GM12878 (cell line): ENCODE measurements at regions not wholly inside any gene's neighbourhood (a gene's known extent, or its start where the extent isn't known, plus 50 kb on each side); places are given as distances from the start of the nearest gene placed in this dataset.

Experiments used
- ATAC-seq: fragments of 200-7000 bp; cut with Tn5 transposase; 3 replicates; pipeline ENCODE4 v1.9.1; 2020; ENCODE audit warnings: mild to moderate bottlenecking, moderate library complexity
- BruUV-seq: library from RNA; stranded (reverse); fragments of 400-500 nt; replicated peaks from 2 replicates; lab custom pipeline; 2021; lab: Mats Ljungman, UMichigan
- CTCF ChIA-PET: fragments of 300-600 bp; sonication (Branson Sonifier 250); formaldehyde crosslinking; extraction: SDS; loops from one replicate; lab custom pipeline; 2021; ENCODE audit warnings: inconsistent platforms; lab: Yijun Ruan, JAX
- POLR2A ChIA-PET: fragments of 350-600 bp; formaldehyde crosslinking; extraction: SDS; loops from one replicate; lab custom pipeline; 2021; ENCODE audit warnings: inconsistent platforms; lab: Charles Lee
- RAD21 ChIA-PET: fragments of 300-600 bp; sonication (Branson Sonifier 250); formaldehyde crosslinking; loops from one replicate; lab custom pipeline; 2023; ENCODE audit warnings: antibody characterized with exemption; ENCODE audit not compliant: unreplicated experiment; lab: Charles Lee
- SMC1A ChIA-PET: fragments of 300-600 bp; sonication (Branson Sonifier 250); formaldehyde crosslinking; loops from one replicate; lab custom pipeline; 2023; ENCODE audit not compliant: unreplicated experiment, uncharacterized antibody; lab: Charles Lee
- DNase-seq: peaks from one replicate; pipeline ENCODE4 v3.0.0-alpha.2; 2011; ENCODE audit warnings: low read depth, low spot score
- FAIRE-seq: peaks from 3 replicates; lab custom pipeline; 2011; peaks lifted over from hg19 to GRCh38; lab: Jason Lieb, UNC
- H2AFZ ChIP-seq: 2 replicates; pipeline ENCODE4 v1.6.0; 2011; ENCODE audit warnings: low read depth, low read length, control low read depth; ENCODE audit not compliant: control insufficient read depth
- H3K27ac ChIP-seq: 2 replicates; pipeline ENCODE4 v1.5.1; 2011; ENCODE audit warnings: control low read depth; ENCODE audit not compliant: control insufficient read depth, insufficient read depth
- H3K27me3 ChIP-seq, 2 experiments: replicated peaks in 1 of 2; 2 replicates each; pipeline versions ENCODE4 v1.6.0 to v1.6.1; 2011; ENCODE audit warnings: low read length in 1 of 2; ENCODE audit not compliant: control insufficient read depth in 2 of 2, insufficient read depth in 2 of 2
- H3K36me3 ChIP-seq, 2 experiments: 2 replicates each; pipeline ENCODE4 v1.5.1; 2011; ENCODE audit warnings: low read length in 1 of 2; ENCODE audit not compliant: control insufficient read depth in 2 of 2, insufficient read depth in 2 of 2
- H3K4me1 ChIP-seq: 2 replicates; pipeline ENCODE4 v1.6.1; 2011; ENCODE audit warnings: mild to moderate bottlenecking, low read length, moderate library complexity, mixed read lengths; ENCODE audit not compliant: control insufficient read depth, insufficient read depth
- H3K4me2 ChIP-seq: 2 replicates; pipeline ENCODE4 v1.6.0; 2011; ENCODE audit warnings: control low read depth; ENCODE audit not compliant: control insufficient read depth, insufficient read depth
- H3K4me3 ChIP-seq: fragments of 200-600 bp; sonication (generic); 2 replicates; pipeline ENCODE4 v1.5.1; 2016
- H3K79me2 ChIP-seq: 2 replicates; pipeline ENCODE4 v1.6.0; 2011; ENCODE audit warnings: low read length; ENCODE audit not compliant: control insufficient read depth, insufficient read depth
- H3K9ac ChIP-seq: 2 replicates; pipeline ENCODE4 v1.8.0; 2011; ENCODE audit warnings: low read length, control low read depth, mixed read lengths; ENCODE audit not compliant: control insufficient read depth, insufficient read depth
- H3K9me3 ChIP-seq: replicated peaks from 3 replicates; pipeline ENCODE4 v1.5.1; 2011; ENCODE audit warnings: mild to moderate bottlenecking, low read length; ENCODE audit not compliant: control insufficient read depth, insufficient read depth
- H4K20me1 ChIP-seq: 2 replicates; pipeline ENCODE4 v1.6.0; 2011; ENCODE audit not compliant: control insufficient read depth, insufficient read depth
- ASH2L ChIP-seq: fragments of 300-600, 200-600 bp; sonication (generic); IDR thresholded peaks from 2 replicates; pipeline ENCODE4 v1.6.1; 2017; ENCODE audit warnings: low read depth, mild to moderate bottlenecking, borderline replicate concordance
- CREM ChIP-seq: IDR thresholded peaks from 2 replicates; pipeline ENCODE4 v1.6.1; 2014; ENCODE audit warnings: antibody characterized with exemption, low read depth
- CUX1 ChIP-seq: IDR thresholded peaks from 2 replicates; pipeline ENCODE4 v1.6.1; 2012; ENCODE audit warnings: improper control_type of control experiment, low read depth, low read length; ENCODE audit not compliant: insufficient replicate concordance
- ETV6 ChIP-seq, 2 experiments: fragments of 450-650 bp in 1 of 2; IDR thresholded peaks in 1 of 2; conservative IDR thresholded peaks in 1 of 2; 2 replicates each; pipeline ENCODE4 v1.6.1; 2014; ENCODE audit warnings: antibody characterized with exemption in 1 of 2, borderline replicate concordance in 1 of 2, low read depth in 1 of 2, mild to moderate bottlenecking in 1 of 2, moderate library complexity in 1 of 2
- FOS ChIP-seq: IDR thresholded peaks from 3 replicates; pipeline ENCODE4 v1.6.1; 2011; ENCODE audit warnings: borderline replicate concordance; ENCODE audit not compliant: insufficient read length; ENCODE audit errors: extremely low read depth
- KLF5 ChIP-seq: fragments of 450-650 bp; IDR thresholded peaks from 2 replicates; pipeline ENCODE4 v1.6.1; 2014; ENCODE audit warnings: mild to moderate bottlenecking; ENCODE audit not compliant: partially characterized antibody
- MLLT1 ChIP-seq: fragments of 450-650 bp; IDR thresholded peaks from 2 replicates; pipeline ENCODE4 v1.6.1; 2016; ENCODE audit warnings: mild to moderate bottlenecking
- PAX8 ChIP-seq: fragments of 450-650 bp; IDR thresholded peaks from 2 replicates; pipeline ENCODE4 v1.6.1; 2017; ENCODE audit warnings: mild to moderate bottlenecking, moderate library complexity
- PML ChIP-seq: IDR thresholded peaks from 2 replicates; pipeline ENCODE4 v1.6.1; 2012; ENCODE audit warnings: low read length, inconsistent platforms
- SMARCA5 ChIP-seq: fragments of 450-650 bp; IDR thresholded peaks from 2 replicates; pipeline ENCODE4 v1.6.1; 2017; ENCODE audit warnings: mild to moderate bottlenecking
- SUPT20H ChIP-seq: IDR thresholded peaks from 2 replicates; pipeline ENCODE4 v1.6.1; 2011; ENCODE audit warnings: low read depth, mild to moderate bottlenecking, low read length, moderate library complexity, borderline replicate concordance; ENCODE audit not compliant: control insufficient read depth
- TBL1XR1 ChIP-seq: IDR thresholded peaks from 2 replicates; pipeline ENCODE4 v1.6.1; 2012; ENCODE audit warnings: low read depth, low read length, improper control_type of control experiment
- USF1 ChIP-seq: IDR thresholded peaks from 2 replicates; pipeline ENCODE4 v1.6.1; 2011; ENCODE audit warnings: borderline replicate concordance, low read depth, mild to moderate bottlenecking, moderate library complexity, mixed read lengths, low read length; ENCODE audit not compliant: insufficient read depth; ENCODE audit errors: extremely low read length
- WRNIP1 ChIP-seq: IDR thresholded peaks from 2 replicates; pipeline ENCODE4 v1.6.1; 2011; ENCODE audit warnings: low read depth, low read length, improper control_type of control experiment, borderline replicate concordance
- WGBS: methylation state at CpG from one replicate; pipeline ENCODE4 v1.1.6; 2016; ENCODE audit warnings: low lambda C conversion rate; ENCODE audit not compliant: insufficient replicate concordance, insufficient coverage; ENCODE audit errors: missing lambda C conversion rate; 5-methylcytosine and 5-hydroxymethylcytosine counted together
- in situ Hi-C: fragments of 300-500 bp; cut with MboI; formaldehyde crosslinking; loops from 9 replicates; pipeline ENCODE4 v1.14.3; 2018; ENCODE audit warnings: mixed read lengths
- intact Hi-C: fragments of 100-400 bp; cut with micrococcal nuclease; formaldehyde crosslinking; loops from one replicate; pipeline ENCODE4 v1.14.2; 2022; ENCODE audit not compliant: unreplicated experiment
- TF ChIP-seq, protein P1 (sequence below): fragments of 450-650 bp; conservative IDR thresholded peaks from 2 replicates; pipeline ENCODE4 v1.6.1; 2017; ENCODE audit warnings: mild to moderate bottlenecking, moderate library complexity

DNA sequence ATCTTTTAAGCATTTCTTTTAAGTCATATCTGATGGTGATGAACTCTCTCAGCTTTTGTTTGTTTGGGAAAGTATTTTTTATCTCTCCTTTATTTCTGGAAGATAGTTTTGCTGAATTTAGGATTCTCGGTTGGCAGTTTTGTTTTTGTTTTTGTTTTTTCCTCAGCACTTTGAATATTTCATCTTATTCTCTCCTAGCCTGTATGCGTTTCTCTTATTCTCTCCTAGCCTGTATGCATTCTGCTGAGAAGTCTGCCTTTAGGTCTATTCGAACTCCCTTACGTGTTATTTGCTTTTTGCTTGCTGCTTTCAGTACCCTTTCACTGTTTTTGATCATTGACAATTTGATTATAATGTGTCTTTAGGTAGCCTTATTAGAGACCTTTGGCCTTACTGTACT is 787.8 kb upstream of the FAM174A start:
- no peak overlapping the region for H3K9ac ChIP-seq
- no peaks in the 10 kb centered on the region for H3K79me2 ChIP-seq
- RAD21 ChIA-PET: no interaction called here
- intact Hi-C loops (no loop called here), in situ Hi-C loops (no loop called here)
- no peak overlapping the region for H3K27ac ChIP-seq
- FAIRE-seq (no peak), ATAC-seq (no peak), DNase-seq (no peak)
- WGBS: 54% methylated on average over 4 of the region's 4 CpGs
- no peaks in the 10 kb centered on the region for H3K36me3 ChIP-seq
- CTCF ChIA-PET: no interaction called here
- no peaks in the 10 kb centered on the region for H3K9me3 ChIP-seq
- no peak overlapping the region for H2AFZ ChIP-seq
- H3K4me1 ChIP-seq: no peaks in the 10 kb centered on the region
- H4K20me1 ChIP-seq: no peaks in the 10 kb centered on the region; the same call in 1 of the 2 replicates
- POLR2A ChIA-PET: no interaction called here
- no peak overlapping the region for H3K4me3 ChIP-seq
- no peaks in the 10 kb centered on the region for H3K27me3 ChIP-seq
- no TSS peak for BruUV-seq
- SMC1A ChIA-PET: no interaction called here
- no peak overlapping the region for H3K4me2 ChIP-seq
- TF ChIP-seq, protein P1, sequence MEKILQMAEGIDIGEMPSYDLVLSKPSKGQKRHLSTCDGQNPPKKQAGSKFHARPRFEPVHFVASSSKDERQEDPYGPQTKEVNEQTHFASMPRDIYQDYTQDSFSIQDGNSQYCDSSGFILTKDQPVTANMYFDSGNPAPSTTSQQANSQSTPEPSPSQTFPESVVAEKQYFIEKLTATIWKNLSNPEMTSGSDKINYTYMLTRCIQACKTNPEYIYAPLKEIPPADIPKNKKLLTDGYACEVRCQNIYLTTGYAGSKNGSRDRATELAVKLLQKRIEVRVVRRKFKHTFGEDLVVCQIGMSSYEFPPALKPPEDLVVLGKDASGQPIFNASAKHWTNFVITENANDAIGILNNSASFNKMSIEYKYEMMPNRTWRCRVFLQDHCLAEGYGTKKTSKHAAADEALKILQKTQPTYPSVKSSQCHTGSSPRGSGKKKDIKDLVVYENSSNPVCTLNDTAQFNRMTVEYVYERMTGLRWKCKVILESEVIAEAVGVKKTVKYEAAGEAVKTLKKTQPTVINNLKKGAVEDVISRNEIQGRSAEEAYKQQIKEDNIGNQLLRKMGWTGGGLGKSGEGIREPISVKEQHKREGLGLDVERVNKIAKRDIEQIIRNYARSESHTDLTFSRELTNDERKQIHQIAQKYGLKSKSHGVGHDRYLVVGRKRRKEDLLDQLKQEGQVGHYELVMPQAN: no peak
- TF ChIP-seq ETV6 (conservative IDR thresholded peaks at IDR 0.05 in 1 of 2, IDR thresholded peaks at IDR 0.05 in 1 of 2; ENCODE audit: borderline replicate concordance in 1 of 2, low read depth in 1 of 2): no peak
- no peak for TF ChIP-seq KLF5
- TF ChIP-seq ASH2L: no peak
- no peak for TF ChIP-seq USF1
- no peak for TF ChIP-seq MLLT1
- TF ChIP-seq CUX1: no peak
- TF ChIP-seq SMARCA5: no peak
- no peak for TF ChIP-seq CREM
- TF ChIP-seq PML: no peak
- TF ChIP-seq FOS: no peak
- no peak for TF ChIP-seq WRNIP1
- TF ChIP-seq SUPT20H: no peak
- TF ChIP-seq PAX8: no peak
- no peak for TF ChIP-seq TBL1XR1
